ENCODE measurements at regions not wholly inside any gene's neighbourhood (a gene's known extent, or its start where the extent isn't known, plus 50 kb on each side); places are given as distances from the start of the nearest gene placed in this dataset.

- no peak for DNase-seq (ENCODE audit: low spot score)
Measured at GRCh38 chr1:230002164-230002803, 64.8 kb upstream of the GALNT2 start.

GRCh38 chr1:230003409-230003808 is 63.6 kb upstream of the GALNT2 start:
- DNase-seq (ENCODE audit: low spot score): no peak

GRCh38 chr1:230005040-230005439 is 62.0 kb upstream of the GALNT2 start:
- no peak for DNase-seq (ENCODE audit: low spot score)

- DNase-seq (ENCODE audit: low spot score): no peak
Measured at GRCh38 chr1:230008721-230009120, 58.3 kb upstream of the GALNT2 start.

GRCh38 chr1:230009611-230010313 is 57.3 kb upstream of the GALNT2 start:
- DNase-seq (ENCODE audit: low spot score): no peak

- DNase-seq (ENCODE audit: low spot score): no peak
Measured at GRCh38 chr1:230010603-230011332, 56.3 kb upstream of the GALNT2 start.

- DNase-seq (ENCODE audit: low spot score): no peak
Measured at GRCh38 chr1:230011333-230012092, 55.5 kb upstream of the GALNT2 start.

- no peak for DNase-seq (ENCODE audit: low spot score)
Measured at GRCh38 chr1:230012093-230012393, 55.0 kb upstream of the GALNT2 start.

GRCh38 chr1:230012741-230013140 is 54.3 kb upstream of the GALNT2 start:
- no peak for DNase-seq (ENCODE audit: low spot score)

GRCh38 chr1:230016159-230016558 is 50.9 kb upstream of the GALNT2 start:
- DNase-seq (ENCODE audit: low spot score): no peak
